Memory B cell (primary cell): ENCODE measurements at regions not wholly inside any gene's neighbourhood (a gene's known extent, or its start where the extent isn't known, plus 50 kb on each side); places are given as distances from the start of the nearest gene placed in this dataset.

Experiments used
- ATAC-seq: fragments of 150-1000 bp; cut with Tn5 transposase; 2 replicates; pipeline ENCODE4 v1.10.0; 2021; ENCODE audit warnings: low read depth, mild to moderate bottlenecking, moderate library complexity
- DNase-seq, 2 donors: peaks; one replicate each; pipeline ENCODE4 v3.0.0; 2022; ENCODE audit warnings: low spot score in 2 of 2
- H3K27ac Mint-ChIP-seq: one replicate; pipeline ENCODE4 v1.8.0; 2022; ENCODE audit warnings: mild to moderate bottlenecking, moderate library complexity, mixed read lengths
- H3K27me3 Mint-ChIP-seq: one replicate; pipeline ENCODE4 v1.8.0; 2022; ENCODE audit warnings: mixed read lengths
- H3K36me3 Mint-ChIP-seq: one replicate; pipeline ENCODE4 v1.8.0; 2022; ENCODE audit warnings: mild to moderate bottlenecking, mixed read lengths
- H3K4me1 Mint-ChIP-seq: one replicate; pipeline ENCODE4 v1.8.0; 2022; ENCODE audit warnings: mixed read lengths
- H3K4me3 Mint-ChIP-seq: one replicate; pipeline ENCODE4 v1.8.0; 2022; ENCODE audit warnings: mild to moderate bottlenecking, moderate library complexity, mixed read lengths
- H3K9me3 Mint-ChIP-seq: one replicate; pipeline ENCODE4 v1.8.0; 2022; ENCODE audit warnings: mixed read lengths

GRCh38 chr5:8316608-8317280, 447.8 kb downstream of the MTRR start:
- Mint-ChIP-seq H3K27me3 (no peaks in the 10 kb centered on the region), H3K9me3 (no peaks in the 10 kb centered on the region), H3K4me3 (no peak overlapping the region), H3K4me1 (no peaks in the 10 kb centered on the region), H3K36me3 (no peaks in the 10 kb centered on the region), H3K27ac (no peak overlapping the region)
- ATAC-seq (no peak), DNase-seq (no peak)

GRCh38 chr5:8317335-8317734, 448.4 kb downstream of the MTRR start:
- Mint-ChIP-seq H3K27ac (no peak overlapping the region), H3K27me3 (no peaks in the 10 kb centered on the region), H3K4me3 (no peak overlapping the region), H3K36me3 (no peaks in the 10 kb centered on the region), H3K9me3 (no peaks in the 10 kb centered on the region), H3K4me1 (no peaks in the 10 kb centered on the region)
- DNase-seq (no peak), ATAC-seq (no peak)

- Mint-ChIP-seq H3K27me3 (no peaks in the 10 kb centered on the region), H3K4me3 (no peak overlapping the region), H3K9me3 (no peaks in the 10 kb centered on the region), H3K36me3 (no peaks in the 10 kb centered on the region), H3K27ac (no peak overlapping the region), H3K4me1 (no peaks in the 10 kb centered on the region)
- ATAC-seq = no peak
- DNase-seq = no peak
Measured at GRCh38 chr5:8320244-8320643, 451.3 kb downstream of the MTRR start.

GRCh38 chr5:8321272-8321671, 452.3 kb downstream of the MTRR start:
- no peaks in the 10 kb centered on the region for H3K4me1 Mint-ChIP-seq
- no peak overlapping the region for H3K27ac Mint-ChIP-seq
- no peak overlapping the region for H3K4me3 Mint-ChIP-seq
- DNase-seq (no peak), ATAC-seq (no peak)
- H3K9me3 Mint-ChIP-seq = no peaks in the 10 kb centered on the region
- no peaks in the 10 kb centered on the region for H3K36me3 Mint-ChIP-seq
- H3K27me3 Mint-ChIP-seq = no peaks in the 10 kb centered on the region

- Mint-ChIP-seq H3K36me3 (no peaks in the 10 kb centered on the region), H3K9me3 (no peaks in the 10 kb centered on the region), H3K27ac (no peak overlapping the region), H3K4me3 (no peak overlapping the region), H3K4me1 (no peaks in the 10 kb centered on the region), H3K27me3 (no peaks in the 10 kb centered on the region)
- DNase-seq = no peak
- no peak for ATAC-seq
Measured at GRCh38 chr5:8322484-8322883, 453.5 kb downstream of the MTRR start.

- Mint-ChIP-seq H3K4me3 (no peak overlapping the region), H3K27me3 (no peaks in the 10 kb centered on the region), H3K27ac (no peak overlapping the region), H3K9me3 (no peaks in the 10 kb centered on the region), H3K36me3 (no peaks in the 10 kb centered on the region), H3K4me1 (no peaks in the 10 kb centered on the region)
- DNase-seq (no peak), ATAC-seq (no peak)
Measured at GRCh38 chr5:8327016-8327415, 458.1 kb downstream of the MTRR start.

- H3K4me3 Mint-ChIP-seq = no peak overlapping the region
- H3K4me1 Mint-ChIP-seq = no peaks in the 10 kb centered on the region
- H3K27ac Mint-ChIP-seq = no peak overlapping the region
- DNase-seq (no peak), ATAC-seq (no peak)
- no peaks in the 10 kb centered on the region for H3K9me3 Mint-ChIP-seq
- no peaks in the 10 kb centered on the region for H3K36me3 Mint-ChIP-seq
- H3K27me3 Mint-ChIP-seq = no peaks in the 10 kb centered on the region
Measured at GRCh38 chr5:8329773-8330172, 460.8 kb downstream of the MTRR start.

- DNase-seq (no peak), ATAC-seq (no peak)
- Mint-ChIP-seq H3K9me3 (no peaks in the 10 kb centered on the region), H3K4me3 (no peak overlapping the region), H3K36me3 (no peaks in the 10 kb centered on the region), H3K4me1 (no peaks in the 10 kb centered on the region), H3K27ac (no peak overlapping the region), H3K27me3 (no peaks in the 10 kb centered on the region)
Measured at GRCh38 chr5:8332666-8333445, 463.9 kb downstream of the MTRR start.

GRCh38 chr5:8333485-8333884, 464.5 kb downstream of the MTRR start:
- Mint-ChIP-seq H3K9me3 (no peaks in the 10 kb centered on the region), H3K27ac (no peak overlapping the region), H3K27me3 (no peaks in the 10 kb centered on the region), H3K4me1 (no peaks in the 10 kb centered on the region), H3K4me3 (no peak overlapping the region), H3K36me3 (no peaks in the 10 kb centered on the region)
- DNase-seq (no peak), ATAC-seq (no peak)

GRCh38 chr5:8333977-8334376, 465.0 kb downstream of the MTRR start:
- Mint-ChIP-seq H3K4me1 (no peaks in the 10 kb centered on the region), H3K36me3 (no peaks in the 10 kb centered on the region), H3K9me3 (no peaks in the 10 kb centered on the region), H3K27me3 (no peaks in the 10 kb centered on the region), H3K4me3 (no peak overlapping the region), H3K27ac (no peak overlapping the region)
- ATAC-seq = no peak
- DNase-seq = no peak

- Mint-ChIP-seq H3K27me3 (no peaks in the 10 kb centered on the region), H3K4me3 (no peak overlapping the region), H3K27ac (no peak overlapping the region), H3K9me3 (peaks cover 5% of the 10 kb centered on the region), H3K4me1 (no peaks in the 10 kb centered on the region), H3K36me3 (no peaks in the 10 kb centered on the region)
- DNase-seq (no peak), ATAC-seq (no peak)
Measured at GRCh38 chr5:8340261-8340660, 471.3 kb downstream of the MTRR start.

GRCh38 chr5:8340739-8341344, 471.9 kb downstream of the MTRR start:
- no peaks in the 10 kb centered on the region for H3K4me1 Mint-ChIP-seq
- peaks cover 6% of the 10 kb centered on the region for H3K9me3 Mint-ChIP-seq
- ATAC-seq (no peak), DNase-seq (no peak)
- no peak overlapping the region for H3K27ac Mint-ChIP-seq
- H3K36me3 Mint-ChIP-seq = no peaks in the 10 kb centered on the region
- no peak overlapping the region for H3K4me3 Mint-ChIP-seq
- no peaks in the 10 kb centered on the region for H3K27me3 Mint-ChIP-seq

- DNase-seq = no peak
- H3K4me3 Mint-ChIP-seq = no peak overlapping the region
- no peaks in the 10 kb centered on the region for H3K4me1 Mint-ChIP-seq
- H3K9me3 Mint-ChIP-seq = peaks cover 6% of the 10 kb centered on the region
- no peak for ATAC-seq
- H3K27me3 Mint-ChIP-seq = no peaks in the 10 kb centered on the region
- H3K36me3 Mint-ChIP-seq = no peaks in the 10 kb centered on the region
- no peak overlapping the region for H3K27ac Mint-ChIP-seq
Measured at GRCh38 chr5:8341406-8341805, 472.5 kb downstream of the MTRR start.

GRCh38 chr5:8347984-8348383, 479.0 kb downstream of the MTRR start:
- Mint-ChIP-seq H3K9me3 (peaks cover 8% of the 10 kb centered on the region), H3K36me3 (no peaks in the 10 kb centered on the region), H3K27ac (no peak overlapping the region), H3K4me1 (peaks cover 2% of the 10 kb centered on the region), H3K4me3 (no peak overlapping the region), H3K27me3 (no peaks in the 10 kb centered on the region)
- ATAC-seq (no peak), DNase-seq (no peak)
